ENCODE measurements at regions not wholly inside any gene's neighbourhood (a gene's known extent, or its start where the extent isn't known, plus 50 kb on each side); places are given as distances from the start of the nearest gene placed in this dataset.

GRCh38 chr16:54411544-54411943 lies 125.0 kb upstream of the IRX3 start:
- H3K4me3 ChIP-seq (ENCODE audit: low read length), result no peak overlapping the region
- DNase-seq (no peak), ATAC-seq (ENCODE audit: poor library complexity) (no peak)
- no peaks in the 10 kb centered on the region for H3K36me3 Mint-ChIP-seq (ENCODE audit: low read depth)
- ChIA-PET CTCF (no interaction called here), POLR2A (no interaction called here)
- H3K27me3 Mint-ChIP-seq, result peaks cover 11% of the 10 kb centered on the region
- no peaks in the 10 kb centered on the region for H3K9me3 ChIP-seq (ENCODE audit: control insufficient read depth in 1 of 2, insufficient read depth in 1 of 2, low read length in 2 of 2)
- H3K4me3 Mint-ChIP-seq, result no peak overlapping the region
- no peaks in the 10 kb centered on the region for H3K4me1 ChIP-seq (ENCODE audit: insufficient read depth, low read length)
- TF ChIP-seq CTCF (IDR thresholded peaks at IDR 0.05), result no peak
- H3K27ac Mint-ChIP-seq, result no peak overlapping the region
- H3K4me1 Mint-ChIP-seq (ENCODE audit: low read depth), result no peaks in the 10 kb centered on the region
- no peaks in the 10 kb centered on the region for H3K9me3 Mint-ChIP-seq
- no peaks in the 10 kb centered on the region for H3K36me3 ChIP-seq (ENCODE audit: insufficient read depth, low read length)
- no peak overlapping the region for H3K27ac ChIP-seq (ENCODE audit: low read depth in 1 of 2, low read length in 2 of 2)
- H3K27me3 ChIP-seq (ENCODE audit: control insufficient read depth in 1 of 2, insufficient read depth in 2 of 2, low read length in 2 of 2), result peaks cover 3 to 6% of the 10 kb centered on the region in 2 experiments
- intact Hi-C loops (cut with DNase I, micrococcal nuclease), result no loop called here

- Mint-ChIP-seq H3K4me1 (ENCODE audit: low read depth) (no peaks in the 10 kb centered on the region), H3K27ac (no peak overlapping the region), H3K9me3 (no peaks in the 10 kb centered on the region), H3K36me3 (ENCODE audit: low read depth) (no peaks in the 10 kb centered on the region), H3K27me3 (peaks cover 11% of the 10 kb centered on the region), H3K4me3 (no peak overlapping the region)
- H3K4me3 ChIP-seq (ENCODE audit: low read length), result no peak overlapping the region
- H3K27ac ChIP-seq (ENCODE audit: low read depth in 1 of 2, low read length in 2 of 2), result no peak overlapping the region
- DNase-seq (no peak), ATAC-seq (ENCODE audit: poor library complexity) (no peak)
- ChIA-PET CTCF (interaction anchor here (0.6 kb wide), 1 partner anchor 1484 kb away, joined by 3 read pairs; no protein-coding TSS in a partner anchor), POLR2A (no interaction called here)
- peaks cover 0 to 4% of the 10 kb centered on the region in 2 experiments for H3K9me3 ChIP-seq (ENCODE audit: control insufficient read depth in 1 of 2, insufficient read depth in 1 of 2, low read length in 2 of 2)
- no peak for TF ChIP-seq CTCF (IDR thresholded peaks at IDR 0.05)
- H3K4me1 ChIP-seq (ENCODE audit: insufficient read depth, low read length), result no peaks in the 10 kb centered on the region
- intact Hi-C loops (cut with DNase I, micrococcal nuclease), result no loop called here
- no peaks in the 10 kb centered on the region for H3K36me3 ChIP-seq (ENCODE audit: insufficient read depth, low read length)
- peaks cover 3 to 6% of the 10 kb centered on the region in 2 experiments for H3K27me3 ChIP-seq (ENCODE audit: control insufficient read depth in 1 of 2, insufficient read depth in 2 of 2, low read length in 2 of 2)
Observed at GRCh38 chr16:54409982-54410381, 123.4 kb upstream of the IRX3 start.

GRCh38 chr16:54407596-54407995 lies 121.0 kb upstream of the IRX3 start:
- TF ChIP-seq CTCF (IDR thresholded peaks at IDR 0.05), result no peak
- Mint-ChIP-seq H3K4me1 (ENCODE audit: low read depth) (no peaks in the 10 kb centered on the region), H3K9me3 (no peaks in the 10 kb centered on the region), H3K27ac (no peak overlapping the region), H3K36me3 (ENCODE audit: low read depth) (no peaks in the 10 kb centered on the region), H3K4me3 (no peak overlapping the region), H3K27me3 (peaks cover 20% of the 10 kb centered on the region)
- ChIA-PET POLR2A (no interaction called here), CTCF (no interaction called here)
- Histone ChIP-seq H3K27me3 (ENCODE audit: control insufficient read depth in 1 of 2, insufficient read depth in 2 of 2, low read length in 2 of 2) (peaks cover 3 to 6% of the 10 kb centered on the region in 2 experiments), H3K36me3 (ENCODE audit: insufficient read depth, low read length) (no peaks in the 10 kb centered on the region), H3K27ac (ENCODE audit: low read depth in 1 of 2, low read length in 2 of 2) (no peak overlapping the region), H3K4me1 (ENCODE audit: insufficient read depth, low read length) (no peaks in the 10 kb centered on the region), H3K9me3 (ENCODE audit: control insufficient read depth in 1 of 2, insufficient read depth in 1 of 2, low read length in 2 of 2) (peaks cover 0 to 4% of the 10 kb centered on the region in 2 experiments), H3K4me3 (ENCODE audit: low read length) (no peak overlapping the region)
- intact Hi-C loops (cut with DNase I, micrococcal nuclease), result no loop called here
- DNase-seq (no peak), ATAC-seq (ENCODE audit: poor library complexity) (no peak)

Measured in CD4-positive, alpha-beta T cell (primary cell).